Loucy (cell line): ENCODE measurements at regions not wholly inside any gene's neighbourhood (a gene's known extent, or its start where the extent isn't known, plus 50 kb on each side); places are given as distances from the start of the nearest gene placed in this dataset.

Experiments
- CTCF ChIP-seq: fragments of 200-600 bp; sonication (generic); conservative IDR thresholded peaks from 2 replicates; pipeline ENCODE4 v1.5.1; 2014; ENCODE audit warnings: mild to moderate bottlenecking, antibody characterized with exemption, low read length
- EZH2phosphoT487 ChIP-seq: fragments of 200-600 bp; IDR thresholded peaks from 2 replicates; pipeline ENCODE4 v1.6.1; 2018; ENCODE audit warnings: antibody characterized with exemption, mild to moderate bottlenecking, moderate library complexity, borderline replicate concordance

- no peak for TF ChIP-seq CTCF
- no peak for TF ChIP-seq EZH2phosphoT487
These were observed 99.7 kb upstream of the EXOC2 start for GRCh38 chr6:792662-793061.
